ENCODE measurements at regions not wholly inside any gene's neighbourhood (a gene's known extent, or its start where the extent isn't known, plus 50 kb on each side); places are given as distances from the start of the nearest gene placed in this dataset.

DNA sequence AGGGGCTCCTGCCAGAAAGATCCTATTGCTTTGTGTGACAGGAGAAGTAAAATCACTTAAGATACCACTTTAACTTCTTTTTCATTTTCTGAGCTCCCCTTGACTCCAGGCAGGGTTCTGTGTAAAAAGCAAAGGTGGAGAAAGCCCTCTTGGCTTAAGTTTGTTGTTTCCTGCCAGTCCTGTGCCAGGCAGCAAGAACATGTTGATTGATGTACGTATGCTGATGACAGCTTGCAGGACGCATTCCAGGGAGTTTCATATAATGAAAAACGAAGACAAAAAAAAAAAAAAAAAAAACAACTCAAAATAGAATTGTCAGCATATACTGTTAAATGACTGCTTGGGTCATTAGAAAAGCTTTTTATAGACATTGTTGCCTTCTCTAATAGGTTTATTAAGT, 251.7 kb downstream of the PSAT1 start:
- H3K4me3 ChIP-seq (ENCODE audit: insufficient read depth, low read depth, low read length) = no peak overlapping the region
- WGBS, 2 experiments = 71 to 98% methylated on average over 2 to 3 of the region's 3 CpGs

DNA sequence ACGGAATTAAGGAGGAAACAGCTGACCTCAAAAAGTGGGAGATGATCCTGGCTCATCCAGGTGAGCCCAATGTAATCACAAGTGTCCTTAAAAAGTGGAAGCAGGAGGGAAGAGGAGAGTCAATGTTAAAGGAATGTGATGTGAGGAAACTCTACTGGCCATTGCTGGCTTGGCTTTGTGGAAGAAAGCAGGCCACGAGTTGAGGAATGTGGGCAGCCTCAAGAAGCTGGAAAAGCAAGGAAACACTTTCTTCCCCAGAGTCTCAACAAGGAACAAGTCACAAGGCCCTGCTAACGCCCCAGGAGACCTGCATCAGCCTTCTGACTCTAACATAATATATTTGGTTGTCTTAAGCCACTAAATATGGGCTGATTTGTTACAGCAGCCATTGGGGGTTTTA, 252.8 kb downstream of the PSAT1 start:
- H3K9me3 ChIP-seq (ENCODE audit: control insufficient read depth, low read length) = no peaks in the 10 kb centered on the region
- H3K4me1 ChIP-seq (ENCODE audit: control insufficient read depth, insufficient read depth, low read length) = no peaks in the 10 kb centered on the region
- H3K36me3 ChIP-seq (ENCODE audit: control insufficient read depth, insufficient read depth, low read length) = no peaks in the 10 kb centered on the region
- 83% methylated on average over 2 to 3 of the region's 3 CpGs for WGBS, 2 experiments
- no peaks in the 10 kb centered on the region for H3K27me3 ChIP-seq (ENCODE audit: control insufficient read depth, insufficient read depth, low read length, poor library complexity, severe bottlenecking)
- no peak overlapping the region for H3K27ac ChIP-seq (ENCODE audit: insufficient read depth, low read depth, low read length, poor library complexity, severe bottlenecking)
- H3K4me3 ChIP-seq (ENCODE audit: insufficient read depth, low read depth, low read length) = no peak overlapping the region

More for the DNA sequence above, 251.7 kb downstream of the PSAT1 start:
- H3K4me1 ChIP-seq (ENCODE audit: control insufficient read depth, insufficient read depth, low read length) = peaks cover 5% of the 10 kb centered on the region
- no peaks in the 10 kb centered on the region for H3K27me3 ChIP-seq (ENCODE audit: control insufficient read depth, insufficient read depth, low read length, poor library complexity, severe bottlenecking)
- no peaks in the 10 kb centered on the region for H3K36me3 ChIP-seq (ENCODE audit: control insufficient read depth, insufficient read depth, low read length)
- no peaks in the 10 kb centered on the region for H3K9me3 ChIP-seq (ENCODE audit: control insufficient read depth, low read length)
- no peak overlapping the region for H3K27ac ChIP-seq (ENCODE audit: insufficient read depth, low read depth, low read length, poor library complexity, severe bottlenecking)

DNA sequence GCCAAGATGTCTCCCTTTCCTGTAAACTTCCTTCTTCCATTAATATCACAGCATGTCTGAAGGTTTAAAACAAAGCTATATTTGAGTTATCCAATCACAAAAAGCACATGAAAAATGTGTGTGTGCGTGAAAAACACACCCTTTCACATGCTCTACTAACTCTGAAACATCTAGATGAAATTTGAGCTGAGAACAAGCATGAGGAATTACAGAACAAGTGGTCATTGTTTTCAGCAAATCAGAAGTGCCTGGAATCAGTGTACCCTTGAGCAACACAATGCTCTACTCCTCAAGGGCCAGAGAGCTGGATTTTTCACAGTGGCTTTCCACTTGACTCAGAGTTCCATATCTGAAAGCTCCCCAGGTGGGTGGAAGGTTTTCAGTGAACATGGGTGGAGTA, 255.9 kb downstream of the PSAT1 start:
- no peaks in the 10 kb centered on the region for H3K4me1 ChIP-seq (ENCODE audit: control insufficient read depth, insufficient read depth, low read length)
- H3K27ac ChIP-seq (ENCODE audit: insufficient read depth, low read depth, low read length, poor library complexity, severe bottlenecking) = no peak overlapping the region
- H3K9me3 ChIP-seq (ENCODE audit: control insufficient read depth, low read length) = no peaks in the 10 kb centered on the region
- 30 to 50% methylated on average over 1 of the region's 1 CpG for WGBS, 2 experiments
- no peak overlapping the region for H3K4me3 ChIP-seq (ENCODE audit: insufficient read depth, low read depth, low read length)
- H3K27me3 ChIP-seq (ENCODE audit: control insufficient read depth, insufficient read depth, low read length, poor library complexity, severe bottlenecking) = no peaks in the 10 kb centered on the region
- H3K36me3 ChIP-seq (ENCODE audit: control insufficient read depth, insufficient read depth, low read length) = no peaks in the 10 kb centered on the region

DNA sequence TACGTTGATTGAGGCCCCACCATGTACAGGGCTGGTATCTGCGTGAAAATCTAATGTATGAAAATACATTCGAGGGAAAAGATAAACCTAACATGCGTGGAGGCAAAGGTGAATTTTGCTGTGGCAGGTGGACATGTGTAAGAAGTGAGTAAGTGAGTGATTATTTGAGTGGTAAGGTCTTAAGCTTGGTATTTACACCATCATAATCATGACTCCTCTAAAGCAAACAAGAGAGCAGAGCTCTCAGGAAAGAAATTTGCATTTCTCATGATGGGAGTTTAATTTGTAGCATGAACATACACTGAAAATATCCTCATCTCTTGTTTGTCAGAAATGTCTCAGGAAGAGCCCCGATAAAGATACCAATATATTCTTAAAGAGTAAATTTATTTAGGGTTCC, 260.6 kb downstream of the PSAT1 start:
- Histone ChIP-seq H3K9me3 (ENCODE audit: control insufficient read depth, low read length) (no peaks in the 10 kb centered on the region), H3K36me3 (ENCODE audit: control insufficient read depth, insufficient read depth, low read length) (no peaks in the 10 kb centered on the region), H3K27me3 (ENCODE audit: control insufficient read depth, insufficient read depth, low read length, poor library complexity, severe bottlenecking) (no peaks in the 10 kb centered on the region), H3K4me3 (ENCODE audit: insufficient read depth, low read depth, low read length) (no peak overlapping the region), H3K27ac (ENCODE audit: insufficient read depth, low read depth, low read length, poor library complexity, severe bottlenecking) (no peak overlapping the region), H3K4me1 (ENCODE audit: control insufficient read depth, insufficient read depth, low read length) (no peaks in the 10 kb centered on the region)
- WGBS, 2 experiments = 90 to 97% methylated on average over 4 to 5 of the region's 5 CpGs

DNA sequence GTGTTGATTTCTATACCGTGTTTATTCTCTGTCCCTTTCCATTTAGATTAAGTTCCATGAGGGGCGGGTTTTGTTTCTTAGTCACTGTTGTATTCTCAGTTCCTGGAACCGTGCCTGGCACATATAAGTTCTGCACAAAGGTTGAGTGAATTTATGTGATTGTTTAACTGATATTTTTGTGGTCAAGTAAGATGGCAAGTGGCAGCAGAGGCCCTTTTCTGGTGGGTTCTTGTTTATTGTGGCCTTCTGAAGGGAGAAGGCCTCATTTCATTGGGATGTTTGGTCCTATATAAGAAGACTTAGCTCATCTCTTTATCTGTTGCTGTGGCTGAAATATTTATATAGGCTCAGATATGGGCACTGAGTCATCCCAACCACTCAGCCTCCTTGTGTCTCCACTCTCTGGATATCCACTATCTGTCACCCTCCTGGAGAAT, 262.5 kb downstream of the PSAT1 start:
- 92 to 96% methylated on average over 3 of the region's 3 CpGs for WGBS, 2 experiments
- H3K36me3 ChIP-seq (ENCODE audit: control insufficient read depth, insufficient read depth, low read length) = no peaks in the 10 kb centered on the region
- no peaks in the 10 kb centered on the region for H3K27me3 ChIP-seq (ENCODE audit: control insufficient read depth, insufficient read depth, low read length, poor library complexity, severe bottlenecking)
- no peaks in the 10 kb centered on the region for H3K9me3 ChIP-seq (ENCODE audit: control insufficient read depth, low read length)
- H3K27ac ChIP-seq (ENCODE audit: insufficient read depth, low read depth, low read length, poor library complexity, severe bottlenecking) = no peak overlapping the region
- no peaks in the 10 kb centered on the region for H3K4me1 ChIP-seq (ENCODE audit: control insufficient read depth, insufficient read depth, low read length)
- H3K4me3 ChIP-seq (ENCODE audit: insufficient read depth, low read depth, low read length) = no peak overlapping the region

DNA sequence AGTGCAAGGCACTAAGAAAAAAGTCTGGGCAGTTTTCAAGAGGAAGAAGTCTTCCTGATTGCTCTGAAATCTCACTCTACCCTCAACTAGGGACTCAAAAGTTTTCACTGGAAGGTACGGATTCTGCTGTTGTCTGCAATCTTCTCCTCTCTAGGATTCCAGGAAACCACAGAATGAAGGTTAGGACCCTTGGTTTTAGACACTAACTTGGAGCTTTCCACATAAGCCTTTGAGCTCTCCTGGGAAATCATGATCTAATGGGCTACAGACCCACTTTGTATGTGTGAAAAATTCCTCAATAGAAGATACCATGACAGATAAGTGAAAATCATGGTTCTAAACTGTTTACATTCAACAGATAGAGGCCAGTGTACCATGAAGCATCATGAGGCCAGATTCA, 265.1 kb downstream of the PSAT1 start:
- H3K9me3 ChIP-seq (ENCODE audit: control insufficient read depth, low read length) = no peaks in the 10 kb centered on the region
- H3K36me3 ChIP-seq (ENCODE audit: control insufficient read depth, insufficient read depth, low read length) = no peaks in the 10 kb centered on the region
- WGBS, 2 experiments = 89 to 93% methylated on average over 1 of the region's 1 CpG
- no peak overlapping the region for H3K4me3 ChIP-seq (ENCODE audit: insufficient read depth, low read depth, low read length)
- no peak overlapping the region for H3K27ac ChIP-seq (ENCODE audit: insufficient read depth, low read depth, low read length, poor library complexity, severe bottlenecking)
- H3K27me3 ChIP-seq (ENCODE audit: control insufficient read depth, insufficient read depth, low read length, poor library complexity, severe bottlenecking) = no peaks in the 10 kb centered on the region
- no peaks in the 10 kb centered on the region for H3K4me1 ChIP-seq (ENCODE audit: control insufficient read depth, insufficient read depth, low read length)

DNA sequence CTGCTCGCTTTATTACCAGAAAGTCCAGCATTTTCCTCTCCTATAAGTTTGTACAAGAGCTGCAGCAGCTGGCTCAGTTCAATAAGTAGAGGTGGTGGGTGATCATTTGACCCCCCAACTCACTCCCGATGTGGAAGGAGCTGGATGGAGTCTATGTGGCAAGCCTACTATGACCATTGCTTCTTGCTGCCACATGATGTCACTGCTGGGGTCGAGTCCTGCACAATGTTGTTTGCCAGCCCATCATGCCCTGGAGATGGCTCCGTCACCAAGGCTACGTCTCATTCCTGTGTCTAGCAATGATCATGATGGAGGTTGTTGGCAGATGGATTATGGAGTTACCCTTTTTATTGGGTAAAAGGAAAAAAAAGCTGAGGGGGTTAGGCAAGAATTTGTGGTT, 266.3 kb downstream of the PSAT1 start:
- H3K27ac ChIP-seq (ENCODE audit: insufficient read depth, low read depth, low read length, poor library complexity, severe bottlenecking) = no peak overlapping the region
- H3K36me3 ChIP-seq (ENCODE audit: control insufficient read depth, insufficient read depth, low read length) = no peaks in the 10 kb centered on the region
- no peaks in the 10 kb centered on the region for H3K4me1 ChIP-seq (ENCODE audit: control insufficient read depth, insufficient read depth, low read length)
- H3K27me3 ChIP-seq (ENCODE audit: control insufficient read depth, insufficient read depth, low read length, poor library complexity, severe bottlenecking) = no peaks in the 10 kb centered on the region
- no peak overlapping the region for H3K4me3 ChIP-seq (ENCODE audit: insufficient read depth, low read depth, low read length)
- 93 to 95% methylated on average over 5 of the region's 5 CpGs for WGBS, 2 experiments
- no peaks in the 10 kb centered on the region for H3K9me3 ChIP-seq (ENCODE audit: control insufficient read depth, low read length)

DNA sequence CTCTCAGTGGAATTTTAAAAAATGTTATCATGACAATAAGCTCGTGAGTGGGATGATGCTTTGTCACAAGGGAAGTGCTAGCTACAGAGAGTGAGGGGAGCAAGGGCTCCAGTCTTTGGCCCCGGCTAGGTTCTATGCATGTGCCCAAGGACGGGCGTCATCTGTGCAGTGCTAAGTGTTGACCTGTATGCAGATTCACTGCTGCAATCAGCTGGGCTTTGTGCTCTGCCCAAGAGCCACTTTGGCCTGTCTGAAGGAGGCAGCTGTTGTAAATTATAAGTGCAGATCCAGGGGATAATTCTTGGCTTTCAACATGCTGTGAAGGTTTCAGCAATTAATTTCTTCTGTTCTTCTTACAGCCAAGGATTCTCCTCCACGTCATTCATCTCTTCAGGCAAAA, 268.6 kb downstream of the PSAT1 start:
- Histone ChIP-seq H3K27me3 (ENCODE audit: control insufficient read depth, insufficient read depth, low read length, poor library complexity, severe bottlenecking) (no peaks in the 10 kb centered on the region), H3K4me1 (ENCODE audit: control insufficient read depth, insufficient read depth, low read length) (no peaks in the 10 kb centered on the region), H3K4me3 (ENCODE audit: insufficient read depth, low read depth, low read length) (no peak overlapping the region), H3K36me3 (ENCODE audit: control insufficient read depth, insufficient read depth, low read length) (no peaks in the 10 kb centered on the region), H3K27ac (ENCODE audit: insufficient read depth, low read depth, low read length, poor library complexity, severe bottlenecking) (no peak overlapping the region), H3K9me3 (ENCODE audit: control insufficient read depth, low read length) (no peaks in the 10 kb centered on the region)
- 92 to 94% methylated on average over 4 to 5 of the region's 5 CpGs for WGBS, 2 experiments

DNA sequence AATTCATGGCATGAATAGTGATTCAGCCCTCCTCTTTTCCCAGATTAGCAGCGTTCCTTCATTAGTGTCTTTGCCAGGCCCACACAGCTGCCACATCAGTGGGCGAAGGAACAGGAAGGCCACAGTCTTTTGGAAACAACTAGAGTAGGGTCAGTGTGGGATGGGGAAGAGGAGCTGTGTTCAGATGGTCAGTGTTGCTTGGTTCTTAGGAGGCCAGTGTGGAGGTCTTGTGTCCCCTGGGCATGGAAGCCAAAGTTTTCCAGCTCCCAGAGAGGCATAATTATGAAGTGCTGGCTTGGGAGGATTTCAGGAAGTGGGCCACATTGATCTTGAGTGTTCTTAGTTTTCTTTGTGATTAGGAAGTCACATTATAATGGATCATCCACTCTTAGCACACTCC, 269.6 kb downstream of the PSAT1 start:
- Histone ChIP-seq H3K4me1 (ENCODE audit: control insufficient read depth, insufficient read depth, low read length) (no peaks in the 10 kb centered on the region), H3K9me3 (ENCODE audit: control insufficient read depth, low read length) (no peaks in the 10 kb centered on the region), H3K27me3 (ENCODE audit: control insufficient read depth, insufficient read depth, low read length, poor library complexity, severe bottlenecking) (no peaks in the 10 kb centered on the region), H3K36me3 (ENCODE audit: control insufficient read depth, insufficient read depth, low read length) (no peaks in the 10 kb centered on the region), H3K27ac (ENCODE audit: insufficient read depth, low read depth, low read length, poor library complexity, severe bottlenecking) (no peak overlapping the region), H3K4me3 (ENCODE audit: insufficient read depth, low read depth, low read length) (no peak overlapping the region)
- WGBS, 2 experiments = 72 to 87% methylated on average over 2 of the region's 2 CpGs

DNA sequence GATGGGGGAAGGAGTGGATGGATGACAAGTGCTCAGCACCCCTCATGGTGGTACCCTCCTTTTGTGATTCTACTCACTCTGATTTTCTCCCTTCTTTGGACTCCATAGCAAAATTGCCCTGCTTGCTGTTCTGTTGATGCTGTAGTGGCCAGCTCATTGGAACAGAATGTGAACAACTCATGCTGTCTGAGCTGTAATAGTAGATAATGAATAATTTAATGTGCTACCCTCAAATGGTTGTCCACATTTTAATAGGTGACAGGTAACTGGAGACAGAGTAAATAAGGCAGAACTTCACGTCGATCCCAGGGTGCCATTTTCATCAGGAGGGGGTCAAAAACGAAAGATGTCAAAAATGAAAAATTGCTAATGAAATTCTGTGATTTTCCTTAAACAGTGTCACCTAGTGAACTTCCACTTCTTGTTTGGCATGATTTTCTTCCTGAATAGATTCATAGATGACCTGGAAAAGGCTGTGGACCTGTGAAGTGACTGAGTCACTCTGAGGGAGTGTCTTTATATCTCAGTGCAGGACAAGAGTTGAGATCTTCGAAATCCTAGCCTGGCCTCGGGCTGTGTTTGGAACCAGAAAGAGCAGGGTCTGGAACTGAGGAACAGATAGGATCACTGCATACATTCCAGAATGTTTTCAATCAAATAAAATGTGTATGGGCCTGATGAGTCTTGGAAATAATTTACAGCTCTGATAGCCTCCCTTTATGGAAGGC, 270.2 kb downstream of the PSAT1 start:
- Histone ChIP-seq H3K4me3 (ENCODE audit: insufficient read depth, low read depth, low read length) (no peak overlapping the region), H3K9me3 (ENCODE audit: control insufficient read depth, low read length) (no peaks in the 10 kb centered on the region), H3K36me3 (ENCODE audit: control insufficient read depth, insufficient read depth, low read length) (no peaks in the 10 kb centered on the region), H3K4me1 (ENCODE audit: control insufficient read depth, insufficient read depth, low read length) (no peaks in the 10 kb centered on the region), H3K27ac (ENCODE audit: insufficient read depth, low read depth, low read length, poor library complexity, severe bottlenecking) (no peak overlapping the region), H3K27me3 (ENCODE audit: control insufficient read depth, insufficient read depth, low read length, poor library complexity, severe bottlenecking) (no peaks in the 10 kb centered on the region)
- 93 to 94% methylated on average over 5 of the region's 5 CpGs for WGBS, 2 experiments

DNA sequence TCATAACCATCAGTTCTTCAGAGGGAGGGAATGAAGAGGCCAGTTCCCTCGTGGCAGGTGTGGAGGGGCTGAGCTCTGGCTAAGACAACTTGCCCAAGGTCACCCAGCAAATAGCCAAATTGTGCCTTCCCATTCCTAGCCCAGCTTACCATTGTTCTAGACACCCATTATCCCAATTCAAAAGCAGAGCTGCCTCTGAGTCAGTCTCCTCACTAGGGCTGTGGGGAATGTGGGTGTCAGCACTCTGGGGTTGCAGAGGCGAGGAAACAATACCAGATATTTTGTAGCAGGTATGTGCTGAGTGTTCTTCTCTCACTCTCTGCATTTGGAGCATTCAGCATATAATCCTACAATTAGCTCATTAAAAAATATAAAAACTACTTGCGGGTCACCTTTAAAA, 270.8 kb downstream of the PSAT1 start:
- Histone ChIP-seq H3K27me3 (ENCODE audit: control insufficient read depth, insufficient read depth, low read length, poor library complexity, severe bottlenecking) (no peaks in the 10 kb centered on the region), H3K4me1 (ENCODE audit: control insufficient read depth, insufficient read depth, low read length) (no peaks in the 10 kb centered on the region), H3K27ac (ENCODE audit: insufficient read depth, low read depth, low read length, poor library complexity, severe bottlenecking) (no peak overlapping the region), H3K4me3 (ENCODE audit: insufficient read depth, low read depth, low read length) (no peak overlapping the region), H3K9me3 (ENCODE audit: control insufficient read depth, low read length) (no peaks in the 10 kb centered on the region), H3K36me3 (ENCODE audit: control insufficient read depth, insufficient read depth, low read length) (no peaks in the 10 kb centered on the region)
- WGBS, 2 experiments = 89 to 92% methylated on average over 3 of the region's 3 CpGs
